HepG2 (cell line): ENCODE measurements at regions not wholly inside any gene's neighbourhood (a gene's known extent, or its start where the extent isn't known, plus 50 kb on each side); places are given as distances from the start of the nearest gene placed in this dataset.
A peak's percentile ranks its signal among the peaks of the same experiment; 100 is the strongest.

Experiments
- ATAC-seq: fragments of 200-7000 bp; cut with Tn5 transposase; 3 replicates; pipeline ENCODE4 v1.9.1; 2020; ENCODE audit warnings: mild to moderate bottlenecking, moderate library complexity
- BruUV-seq: library from RNA; stranded (reverse); fragments of 400-500 nt; replicated peaks from 2 replicates; lab custom pipeline; 2021; lab: Mats Ljungman, UMichigan
- CTCF ChIA-PET: fragments of 300-600 bp; formaldehyde crosslinking; extraction: SDS; loops from one replicate; lab custom pipeline; 2021; ENCODE audit warnings: low total read pairs, inconsistent platforms, low intra/inter-chr PET ratio; lab: Yijun Ruan, JAX
- POLR2A ChIA-PET: fragments of 350-600 bp; sonication (Branson Sonifier 250); formaldehyde crosslinking; loops from one replicate; lab custom pipeline; 2020; ENCODE audit warnings: antibody characterized with exemption, inconsistent platforms; lab: Yijun Ruan, JAX
- DNase-seq: peaks from one replicate; pipeline ENCODE4 v3.0.0-alpha.2; 2015; ENCODE audit warnings: low spot score
- FAIRE-seq: peaks from 3 replicates; lab custom pipeline; 2011; peaks lifted over from hg19 to GRCh38; lab: Jason Lieb, UNC
- H2AFZ ChIP-seq: one replicate; pipeline ENCODE4 v1.6.1; 2011; ENCODE audit warnings: low read length, inconsistent platforms
- H3K27ac ChIP-seq: fragments of 300-600 bp; 3 replicates; pipeline ENCODE4 v1.8.0; 2011; ENCODE audit warnings: mixed run types, mild to moderate bottlenecking, mixed read lengths, low read length, inconsistent platforms; ENCODE audit not compliant: insufficient read depth; ENCODE audit errors: extremely low read length
- H3K27me3 ChIP-seq, 2 experiments: fragments of 200-600 bp in 1 of 2; 2 replicates in 1 of 2; 3 replicates in 1 of 2; pipeline versions ENCODE4 v1.6.0 to v1.8.0; 2011; ENCODE audit warnings: low read length in 2 of 2, mild to moderate bottlenecking in 2 of 2, moderate library complexity in 2 of 2, inconsistent platforms in 1 of 2; ENCODE audit not compliant: insufficient read depth in 2 of 2, control insufficient read depth in 1 of 2
- H3K36me3 ChIP-seq, 2 experiments: fragments of 200-600 bp in 1 of 2; replicated peaks in 1 of 2; 2 replicates in 1 of 2; 3 replicates in 1 of 2; pipeline versions ENCODE4 v1.5.1 to v1.8.0; 2011; ENCODE audit warnings: low read length in 2 of 2, inconsistent platforms in 1 of 2; ENCODE audit not compliant: insufficient read depth in 2 of 2, control insufficient read depth in 1 of 2
- H3K4me1 ChIP-seq: 2 replicates; pipeline ENCODE4 v1.5.1; 2012; ENCODE audit warnings: low read length, inconsistent platforms; ENCODE audit not compliant: insufficient read depth
- H3K4me2 ChIP-seq: 2 replicates; pipeline ENCODE4 v1.6.0; 2011; ENCODE audit warnings: low read depth, low read length, inconsistent platforms
- H3K4me3 ChIP-seq, 3 experiments: fragments of 200-600 bp in 1 of 3; sonication (generic), shearing (Covaris generic) in 1 of 3; replicated peaks in 1 of 3; 2 replicates each; pipeline ENCODE4 v1.5.1; 2011 to 2016; ENCODE audit warnings: low read length in 3 of 3, inconsistent platforms in 2 of 3, low read depth in 2 of 3, mild to moderate bottlenecking in 2 of 3, control low read depth in 1 of 3, mixed read lengths in 1 of 3; ENCODE audit not compliant: insufficient read depth in 1 of 3
- H3K79me2 ChIP-seq: one replicate; pipeline ENCODE4 v1.6.1; 2011; ENCODE audit warnings: low read length, inconsistent platforms; ENCODE audit not compliant: insufficient read depth
- H3K9ac ChIP-seq: 2 replicates; pipeline ENCODE4 v1.6.0; 2011; ENCODE audit warnings: mild to moderate bottlenecking, low read depth, low read length, inconsistent platforms; ENCODE audit not compliant: insufficient read depth
- H3K9me3 ChIP-seq: 2 replicates; pipeline ENCODE4 v1.5.1; 2012; ENCODE audit warnings: mild to moderate bottlenecking, low read length
- H4K20me1 ChIP-seq: 2 replicates; pipeline ENCODE4 v1.6.0; 2011; ENCODE audit warnings: inconsistent platforms, mild to moderate bottlenecking, low read length, moderate library complexity; ENCODE audit not compliant: insufficient read depth
- ATRX ChIP-seq: sonication (generic); formaldehyde crosslinking; IDR thresholded peaks from 2 replicates; pipeline ENCODE4 v1.4.0; 2020; ENCODE audit warnings: missing genetic modification reagents, borderline replicate concordance
- FOXK1 ChIP-seq: sonication (generic); formaldehyde crosslinking; IDR thresholded peaks from 2 replicates; pipeline ENCODE4 v1.4.0; 2020; ENCODE audit warnings: low read depth, missing genetic modification reagents, borderline replicate concordance
- FOXP4 ChIP-seq: sonication (generic); formaldehyde crosslinking; IDR thresholded peaks from 2 replicates; pipeline ENCODE4 v1.4.0; 2020; ENCODE audit warnings: missing genetic modification reagents
- HNRNPH1 ChIP-seq: fragments of 200-400 bp; formaldehyde crosslinking; optimal IDR thresholded peaks from 2 replicates; pipeline ENCODE3; 2017; ENCODE audit warnings: mild to moderate bottlenecking, low read depth, low read length
- KDM2A ChIP-seq: sonication (generic); formaldehyde crosslinking; IDR thresholded peaks from 2 replicates; pipeline ENCODE4 v1.4.0; 2020; ENCODE audit warnings: low read depth, missing genetic modification reagents, borderline replicate concordance
- MIER3 ChIP-seq: IDR thresholded peaks from 2 replicates; pipeline ENCODE4 v1.6.1; 2016; ENCODE audit warnings: missing compliant biosample characterization, borderline replicate concordance
- MZF1 ChIP-seq: sonication (generic); formaldehyde crosslinking; IDR thresholded peaks from 2 replicates; pipeline ENCODE4 v1.8.1; 2023; ENCODE audit warnings: mild to moderate bottlenecking, missing genetic modification reagents, borderline replicate concordance
- SMYD3 ChIP-seq: sonication (generic); formaldehyde crosslinking; IDR thresholded peaks from 2 replicates; pipeline ENCODE4 v1.8.1; 2023; ENCODE audit warnings: mild to moderate bottlenecking, missing genetic modification reagents
- TEAD2 ChIP-seq: sonication (generic); formaldehyde crosslinking; IDR thresholded peaks from 2 replicates; pipeline ENCODE4 v1.9.0; 2021; ENCODE audit warnings: missing genetic modification reagents
- ZBTB34 ChIP-seq: sonication (generic); formaldehyde crosslinking; IDR thresholded peaks from 2 replicates; pipeline ENCODE4 v1.8.0; 2022; ENCODE audit warnings: mild to moderate bottlenecking, missing genetic modification reagents
- ZBTB49 ChIP-seq: sonication (generic); formaldehyde crosslinking; IDR thresholded peaks from 2 replicates; pipeline ENCODE4 v1.4.0; 2020; ENCODE audit warnings: missing genetic modification reagents, borderline replicate concordance
- ZNF607 ChIP-seq: sonication (generic); formaldehyde crosslinking; IDR thresholded peaks from 2 replicates; pipeline ENCODE4 v1.5.1; 2020; ENCODE audit warnings: missing genetic modification reagents, mild to moderate bottlenecking, borderline replicate concordance
- ZNF746 ChIP-seq: sonication (generic); formaldehyde crosslinking; IDR thresholded peaks from 2 replicates; pipeline ENCODE4 v1.8.0; 2022; ENCODE audit warnings: mild to moderate bottlenecking, missing genetic modification reagents
- WGBS: methylation state at CpG from one replicate; pipeline ENCODE4 v1.1.6; 2017; ENCODE audit warnings: low lambda C conversion rate; 5-methylcytosine and 5-hydroxymethylcytosine counted together
- in situ Hi-C: cut with HindIII; loops from 2 replicates; pipeline ENCODE4 v1.10.0; 2017; ENCODE audit warnings: low pct_unique_long_range_greater_than_20kb; ENCODE audit not compliant: extremely low pct_ligation_motif_present
- intact Hi-C: fragments of 100-400 bp; cut with micrococcal nuclease; formaldehyde crosslinking; loops from one replicate; pipeline ENCODE4 v1.10.0; 2022; ENCODE audit not compliant: unreplicated experiment

GRCh38 chr2:180202467-180202951 is 195.4 kb upstream of the CWC22 start:
- Histone ChIP-seq H3K4me3 (no peak overlapping the region), H3K27me3 (no peaks in the 10 kb centered on the region), H3K9me3 (no peaks in the 10 kb centered on the region), H3K27ac (no peak overlapping the region), H3K4me2 (no peak overlapping the region), H2AFZ (no peak overlapping the region), H3K36me3 (no peaks in the 10 kb centered on the region), H3K4me1 (no peaks in the 10 kb centered on the region), H4K20me1 (no peaks in the 10 kb centered on the region), H3K79me2 (no peaks in the 10 kb centered on the region)
- POLR2A ChIA-PET: no interaction called here
- WGBS: 18% methylated on average over 7 of the region's 7 CpGs
- ATAC-seq: no peak
- in situ Hi-C loops: no loop called here
- CTCF ChIA-PET: no interaction called here
- FAIRE-seq: no peak
- no peak for DNase-seq
- no TSS peak for BruUV-seq
- TF ChIP-seq FOXP4 (no peak), SMYD3 (CRISPR knock-in tag) (no peak), FOXK1 (CRISPR knock-in tag) (no peak), MIER3 (CRISPR knock-in tag) (no peak), TEAD2 (CRISPR knock-in tag) (no peak)
- TF ChIP-seq, all 625 proteins: peak for 0
- H3K9ac ChIP-seq: no peak overlapping the region
- intact Hi-C loops: no loop called here

- peak; percentile 21 for FAIRE-seq
- no peak for ATAC-seq
- TF ChIP-seq ATRX (CRISPR knock-in tag) (no peak), KDM2A (CRISPR knock-in tag) (no peak), ZNF746 (CRISPR knock-in tag) (no peak), ZNF607 (CRISPR knock-in tag) (no peak), MZF1 (CRISPR knock-in tag) (no peak), ZBTB49 (CRISPR knock-in tag) (no peak), HNRNPH1 (no peak), ZBTB34 (CRISPR knock-in tag) (no peak)
Observed at GRCh38 chr2:180196419-180196977, 189.4 kb upstream of the CWC22 start.

More at GRCh38 chr2:180196419-180196977, 189.4 kb upstream of the CWC22 start:
- BruUV-seq: no TSS peak
- ChIA-PET POLR2A (no interaction called here), CTCF (no interaction called here)
- Histone ChIP-seq H3K4me3 (no peak overlapping the region), H3K27me3 (peaks cover 0 to 3% of the 10 kb centered on the region in 2 experiments; a peak in 1 of 5 replicates), H3K4me2 (no peak overlapping the region), H3K9me3 (no peaks in the 10 kb centered on the region), H3K9ac (no peak overlapping the region), H3K36me3 (no peaks in the 10 kb centered on the region), H3K79me2 (no peaks in the 10 kb centered on the region), H2AFZ (no peak overlapping the region), H3K4me1 (no peaks in the 10 kb centered on the region), H3K27ac (no peak overlapping the region), H4K20me1 (no peaks in the 10 kb centered on the region)
- WGBS: 0% methylated on average over 2 of the region's 2 CpGs
- DNase-seq: no peak
- intact Hi-C loops: no loop called here
- in situ Hi-C loops: no loop called here
